ENCODE measurements at regions not wholly inside any gene's neighbourhood (a gene's known extent, or its start where the extent isn't known, plus 50 kb on each side); places are given as distances from the start of the nearest gene placed in this dataset.
"Not testable (repeated sequence)": the region's sequence is repeated elsewhere in the genome, so short reads cannot be mapped to it uniquely, and the experiment has no call there.

GRCh38 chr2:205865905-205866441, 183.7 kb downstream of the NRP2 start:
- no peak for DNase-seq (ENCODE audit: low read depth, low spot score)

DNA sequence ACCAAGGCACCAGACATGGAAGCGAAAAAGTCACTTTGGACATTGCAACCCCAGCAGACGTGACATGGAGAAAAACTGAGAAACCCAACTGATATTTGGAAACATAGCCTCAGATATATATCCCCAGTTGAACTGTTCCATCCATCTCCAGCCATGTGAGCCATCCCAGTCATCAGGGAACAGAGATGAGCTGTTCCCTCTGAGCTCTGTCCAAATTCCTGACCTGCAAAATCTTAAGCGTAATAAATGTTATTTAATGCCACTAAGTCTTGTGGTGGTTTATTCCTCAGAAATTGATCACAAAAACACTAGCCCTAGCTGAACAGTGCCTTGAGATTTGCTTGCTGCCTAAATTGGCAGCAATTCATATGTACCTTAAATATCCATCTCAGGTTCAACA, 182.8 kb downstream of the NRP2 start:
- DNase-seq (ENCODE audit: low read depth, low spot score): no peak

DNA sequence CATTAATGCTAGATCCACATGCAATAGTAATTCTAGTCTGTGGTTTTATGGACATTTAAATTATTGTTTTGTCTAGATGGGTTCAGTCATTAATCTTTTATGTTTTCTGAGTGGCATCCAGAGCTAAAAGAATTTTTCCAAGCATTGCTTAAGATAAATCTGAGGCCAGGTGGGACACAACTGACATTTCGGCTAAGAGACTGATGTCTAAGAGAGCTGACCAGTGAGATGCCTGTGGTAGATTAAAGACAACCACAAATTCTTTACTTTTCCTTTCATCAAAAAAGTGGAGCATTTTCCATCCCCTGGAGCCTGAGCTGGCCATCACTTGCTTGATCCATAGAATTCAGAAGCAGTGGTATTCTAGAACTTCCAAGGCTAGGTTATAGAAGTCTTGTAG, 182.2 kb downstream of the NRP2 start:
- DNase-seq (ENCODE audit: low read depth, low spot score): no peak

DNA sequence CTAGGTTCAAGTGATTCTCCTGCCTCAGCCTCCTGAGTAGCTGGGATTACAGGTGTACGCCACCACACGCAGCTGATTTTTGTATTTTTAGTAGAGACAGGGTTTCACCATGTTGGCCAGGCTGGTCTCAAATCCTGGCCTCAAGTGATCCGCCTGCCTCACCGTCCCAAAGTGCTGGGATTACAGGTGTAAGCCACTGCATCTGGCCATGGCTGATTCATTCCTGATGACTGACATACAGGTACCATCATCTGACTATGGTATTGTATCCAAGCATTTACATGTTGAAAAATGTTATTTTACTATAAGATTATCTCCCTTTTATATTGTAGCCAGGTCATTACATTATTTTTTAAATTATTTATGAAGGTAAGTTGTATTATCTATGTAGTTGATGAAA, 180.5 kb downstream of the NRP2 start:
- not testable (repeated sequence) for DNase-seq (ENCODE audit: low read depth, low spot score)

DNA sequence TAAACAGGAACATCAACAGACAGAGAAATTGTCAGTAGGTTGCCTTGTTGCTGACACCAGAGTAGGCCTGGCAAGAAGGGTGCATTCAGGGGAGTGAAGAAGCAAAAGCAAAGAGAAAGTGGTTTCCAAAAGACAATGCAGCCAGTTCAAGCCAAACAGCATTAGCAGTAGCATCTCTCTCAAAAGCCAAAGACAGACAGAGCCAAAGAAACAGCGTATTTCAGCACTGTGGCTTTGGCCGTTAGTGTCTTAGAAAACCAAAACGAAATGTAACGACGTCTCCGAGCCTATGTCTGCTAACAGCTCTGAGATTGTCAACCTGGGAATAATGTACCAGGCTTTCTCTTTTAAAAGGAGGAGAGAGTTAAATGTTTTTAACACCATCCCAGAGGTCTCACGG, 178.6 kb downstream of the NRP2 start:
- DNase-seq (ENCODE audit: low read depth, low spot score): no peak

- no peak for DNase-seq (ENCODE audit: low read depth, low spot score)
Measured at GRCh38 chr2:205860181-205860580, 177.9 kb downstream of the NRP2 start.

DNA sequence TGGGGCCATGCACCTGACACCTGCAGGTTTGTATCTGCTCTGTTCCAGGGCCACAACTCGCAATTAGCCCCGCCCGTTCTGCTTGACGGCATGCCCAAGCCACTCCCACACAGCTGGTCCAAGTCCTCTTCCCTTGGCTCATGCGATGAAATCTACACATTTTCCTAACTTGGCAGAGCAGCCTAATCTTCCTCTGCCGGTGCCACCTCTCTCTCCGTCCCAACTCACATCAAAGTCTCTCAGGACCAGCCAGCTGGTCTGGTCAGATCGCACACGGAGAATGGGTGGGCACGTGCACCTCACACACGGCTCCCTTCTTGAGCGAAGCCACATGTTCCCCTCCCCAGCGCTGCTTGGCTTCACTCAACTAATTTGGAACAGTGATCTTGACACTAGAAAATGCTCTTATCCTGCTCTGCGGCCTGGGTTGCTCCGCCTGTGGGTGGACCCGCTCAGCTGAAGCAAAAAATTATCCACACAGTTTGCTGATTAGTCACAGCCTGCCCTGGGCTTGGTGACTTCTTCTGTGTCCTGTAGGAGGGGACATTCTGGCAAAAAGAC, 176.7 kb downstream of the NRP2 start:
- no peak for DNase-seq (ENCODE audit: low read depth, low spot score)

DNA sequence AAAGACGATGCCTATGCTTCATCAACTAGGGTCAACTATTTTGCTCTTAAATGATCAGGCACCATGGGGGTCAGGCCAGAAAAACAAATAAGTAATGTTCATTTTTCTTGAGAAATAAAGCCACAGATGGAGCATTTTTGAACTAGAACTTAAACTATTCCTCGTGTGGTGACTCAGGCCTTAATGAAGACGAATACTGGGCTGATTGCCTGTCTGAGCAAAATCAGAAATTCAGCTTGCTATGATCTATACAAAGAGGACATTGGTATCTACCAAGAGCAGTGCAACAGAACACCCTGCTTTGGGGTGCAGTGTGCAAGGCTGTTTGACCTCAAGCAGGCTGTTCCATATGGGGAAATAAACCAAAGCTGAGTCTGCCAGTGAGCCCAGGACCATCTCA, 176.0 kb downstream of the NRP2 start:
- DNase-seq (ENCODE audit: low read depth, low spot score): no peak

DNA sequence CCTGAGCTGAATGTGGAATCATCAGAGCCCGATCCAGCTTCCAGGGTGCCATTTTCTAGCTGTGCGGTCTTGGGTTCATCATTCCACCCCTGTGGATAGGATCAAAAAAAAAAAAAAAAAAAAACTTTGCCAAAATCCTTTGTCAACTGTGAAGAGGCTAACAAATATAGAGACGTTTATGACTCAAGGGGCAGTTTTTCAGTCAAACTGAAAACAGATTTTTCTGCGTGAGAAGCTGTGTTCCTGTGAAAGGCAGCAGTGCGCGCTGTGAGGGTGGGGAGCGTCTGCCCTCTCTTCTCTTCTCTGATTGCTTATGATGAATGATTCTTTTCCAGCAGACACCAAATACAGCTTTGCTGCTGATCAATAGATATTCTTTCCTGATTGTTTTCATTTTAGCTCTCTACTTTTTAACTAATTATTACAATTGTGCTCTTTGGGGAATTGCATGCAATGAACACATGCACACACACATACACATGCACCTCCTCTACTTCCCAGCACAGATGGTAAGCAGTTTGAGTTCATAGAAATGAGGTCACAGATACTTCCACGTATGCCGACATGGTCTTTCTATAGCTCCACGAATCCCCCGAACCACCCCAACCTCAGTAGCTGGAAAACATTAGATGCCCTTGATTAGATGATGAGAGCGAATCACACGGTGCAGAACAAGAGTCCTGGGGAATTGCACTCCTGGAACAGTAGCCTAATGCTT, 175.4 kb downstream of the NRP2 start:
- no peak for DNase-seq (ENCODE audit: low read depth, low spot score)

DNA sequence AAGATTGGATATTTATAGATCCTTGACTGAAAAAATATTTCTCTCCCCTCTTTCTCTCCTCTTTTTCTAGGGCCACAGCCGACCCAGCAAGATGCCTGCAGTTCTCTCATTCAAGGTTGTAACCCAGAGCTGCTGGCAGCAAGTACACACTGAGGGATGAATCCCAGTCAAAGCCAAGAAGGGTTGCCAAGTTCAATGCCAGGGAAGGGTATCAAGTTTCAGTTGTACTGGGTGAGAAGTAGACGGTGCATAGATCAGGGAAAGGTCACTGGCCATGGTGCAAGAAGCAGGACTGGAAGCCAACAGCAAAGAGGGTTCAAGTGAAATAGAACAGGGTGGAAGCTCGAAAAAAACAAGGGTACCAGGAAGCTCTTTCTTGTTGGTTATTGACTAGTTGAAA, 170.2 kb downstream of the NRP2 start:
- DNase-seq (ENCODE audit: low read depth, low spot score): no peak

DNA sequence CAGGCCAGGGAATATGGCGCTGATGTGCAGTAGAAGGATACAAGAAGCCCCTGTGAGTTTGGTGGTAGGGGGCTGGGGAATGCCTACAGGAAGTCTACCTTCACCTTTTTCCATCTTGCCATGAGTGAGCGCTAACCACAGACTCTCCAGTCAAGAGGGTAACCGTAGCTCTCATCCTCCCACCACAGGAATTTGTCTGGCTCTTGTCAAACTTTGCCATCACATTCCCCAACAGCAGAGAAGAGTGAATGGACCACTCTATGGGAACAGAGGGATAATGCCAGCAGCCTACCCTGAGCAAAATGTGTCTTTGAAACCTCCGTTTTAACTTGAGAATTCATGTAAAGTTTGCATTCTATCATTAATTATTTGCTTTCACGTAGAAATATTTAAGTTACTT, 168.3 kb downstream of the NRP2 start:
- no peak for DNase-seq (ENCODE audit: low read depth, low spot score)

GRCh38 chr2:205850132-205850531, 167.8 kb downstream of the NRP2 start:
- no peak for DNase-seq (ENCODE audit: low read depth, low spot score)

GRCh38 chr2:205849136-205849535, 166.8 kb downstream of the NRP2 start:
- DNase-seq (ENCODE audit: low read depth, low spot score): no peak

- DNase-seq (ENCODE audit: low read depth, low spot score): no peak
Measured at GRCh38 chr2:205848601-205849000, 166.3 kb downstream of the NRP2 start.
